Astrocyte (in vitro differentiated cells and primary cell): ENCODE measurements at regions not wholly inside any gene's neighbourhood (a gene's known extent, or its start where the extent isn't known, plus 50 kb on each side); places are given as distances from the start of the nearest gene placed in this dataset.

Source experiments
- EZH2 ChIP-seq: IDR thresholded peaks from 2 replicates; pipeline ENCODE4 v1.6.1; 2012; ENCODE audit warnings: mild to moderate bottlenecking, low read length, inconsistent platforms; ENCODE audit not compliant: insufficient read depth
- TF ChIP-seq, protein P1 (sequence below): IDR thresholded peaks from 2 replicates; pipeline ENCODE4 v1.5.1; 2011; ENCODE audit warnings: low read depth, mild to moderate bottlenecking, inconsistent platforms, low read length, moderate library complexity; ENCODE audit not compliant: insufficient read depth

DNA sequence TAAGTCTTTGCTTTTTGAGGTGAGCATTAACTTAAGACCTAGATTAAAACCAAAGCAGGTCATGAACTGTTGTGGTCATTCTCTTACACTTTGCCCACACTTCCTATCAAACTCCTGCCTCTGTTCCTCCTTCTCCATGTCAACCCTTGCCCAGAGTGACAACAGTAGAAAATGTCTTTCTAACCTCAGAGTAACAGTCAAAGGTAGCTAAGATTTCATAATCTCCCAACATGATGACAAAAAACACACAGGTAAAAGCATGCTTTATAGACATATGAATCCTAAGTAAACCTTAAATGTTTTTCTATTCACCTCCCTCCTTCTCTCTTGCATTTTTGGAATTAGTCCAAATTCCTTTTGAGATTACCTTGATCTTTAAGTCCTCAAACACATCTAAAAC lies 422.3 kb downstream of the SPATA31D1 start:
- TF ChIP-seq, protein P1, sequence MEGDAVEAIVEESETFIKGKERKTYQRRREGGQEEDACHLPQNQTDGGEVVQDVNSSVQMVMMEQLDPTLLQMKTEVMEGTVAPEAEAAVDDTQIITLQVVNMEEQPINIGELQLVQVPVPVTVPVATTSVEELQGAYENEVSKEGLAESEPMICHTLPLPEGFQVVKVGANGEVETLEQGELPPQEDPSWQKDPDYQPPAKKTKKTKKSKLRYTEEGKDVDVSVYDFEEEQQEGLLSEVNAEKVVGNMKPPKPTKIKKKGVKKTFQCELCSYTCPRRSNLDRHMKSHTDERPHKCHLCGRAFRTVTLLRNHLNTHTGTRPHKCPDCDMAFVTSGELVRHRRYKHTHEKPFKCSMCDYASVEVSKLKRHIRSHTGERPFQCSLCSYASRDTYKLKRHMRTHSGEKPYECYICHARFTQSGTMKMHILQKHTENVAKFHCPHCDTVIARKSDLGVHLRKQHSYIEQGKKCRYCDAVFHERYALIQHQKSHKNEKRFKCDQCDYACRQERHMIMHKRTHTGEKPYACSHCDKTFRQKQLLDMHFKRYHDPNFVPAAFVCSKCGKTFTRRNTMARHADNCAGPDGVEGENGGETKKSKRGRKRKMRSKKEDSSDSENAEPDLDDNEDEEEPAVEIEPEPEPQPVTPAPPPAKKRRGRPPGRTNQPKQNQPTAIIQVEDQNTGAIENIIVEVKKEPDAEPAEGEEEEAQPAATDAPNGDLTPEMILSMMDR: no peak
- TF ChIP-seq EZH2: no peak
